MM.1S (cell line): ENCODE measurements at regions not wholly inside any gene's neighbourhood (a gene's known extent, or its start where the extent isn't known, plus 50 kb on each side); places are given as distances from the start of the nearest gene placed in this dataset.

ENCODE experiments used
- DNase-seq: peaks from one replicate; pipeline ENCODE4 v3.0.0-alpha.2; 2015
- H2AFZ ChIP-seq: fragments of 300-600 bp; sonication (generic); 2 replicates; pipeline ENCODE4 v1.6.0; 2016; ENCODE audit warnings: antibody characterized with exemption, low read length
- H3F3A ChIP-seq: fragments of 300-600 bp; sonication (generic); 2 replicates; pipeline ENCODE4 v1.6.1; 2016; ENCODE audit warnings: mild to moderate bottlenecking, antibody characterized with exemption, low read length, moderate library complexity, mixed read lengths; ENCODE audit not compliant: insufficient read depth
- H3K27ac ChIP-seq: fragments of 300-600 bp; sonication (generic); 2 replicates; pipeline ENCODE4 v1.5.1; 2016; ENCODE audit warnings: mild to moderate bottlenecking, low read length
- H3K27me3 ChIP-seq: fragments of 300-600 bp; sonication (generic); replicated peaks from 2 replicates; pipeline ENCODE4 v1.6.0; 2016; ENCODE audit warnings: low read length; ENCODE audit not compliant: insufficient read depth
- H3K36me3 ChIP-seq: fragments of 300-600 bp; sonication (generic); replicated peaks from 2 replicates; pipeline ENCODE4 v1.6.1; 2016; ENCODE audit warnings: mild to moderate bottlenecking, low read length, mixed read lengths; ENCODE audit not compliant: insufficient read depth
- H3K4me1 ChIP-seq: fragments of 300-600 bp; sonication (generic); 2 replicates; pipeline ENCODE4 v1.6.1; 2016; ENCODE audit warnings: low read length, mixed read lengths
- H3K4me2 ChIP-seq: fragments of 300-600 bp; sonication (generic); 2 replicates; pipeline ENCODE4 v1.6.0; 2016; ENCODE audit warnings: low read depth, low read length
- H3K4me3 ChIP-seq: fragments of 300-600 bp; sonication (generic); 2 replicates; pipeline ENCODE4 v1.5.1; 2016; ENCODE audit warnings: low read length, mixed read lengths
- H3K79me2 ChIP-seq: fragments of 300-600 bp; sonication (generic); 2 replicates; pipeline ENCODE4 v1.6.1; 2016; ENCODE audit warnings: mixed run types, low read length, mixed read lengths
- H3K9ac ChIP-seq: fragments of 300-600 bp; sonication (generic); 2 replicates; pipeline ENCODE4 v1.6.1; 2016; ENCODE audit warnings: low read length, mixed read lengths
- H3K9me2 ChIP-seq: fragments of 300-600 bp; sonication (generic); replicated peaks from 2 replicates; pipeline ENCODE4 v1.6.1; 2016; ENCODE audit warnings: mild to moderate bottlenecking, low read length, mixed read lengths; ENCODE audit not compliant: insufficient read depth
- H3K9me3 ChIP-seq: fragments of 300-600 bp; sonication (generic); replicated peaks from 2 replicates; pipeline ENCODE4 v1.6.1; 2016; ENCODE audit warnings: mild to moderate bottlenecking, low read length, mixed read lengths; ENCODE audit not compliant: insufficient read depth
- H4K20me1 ChIP-seq: fragments of 300-600 bp; sonication (generic); 2 replicates; pipeline ENCODE4 v1.6.1; 2016; ENCODE audit warnings: mild to moderate bottlenecking, low read length, moderate library complexity, mixed read lengths; ENCODE audit not compliant: insufficient read depth
- EZH2 ChIP-seq: fragments of 300-600 bp; sonication (generic); optimal IDR thresholded peaks from 2 replicates; pipeline ENCODE3; 2017; ENCODE audit warnings: low read depth, mild to moderate bottlenecking, antibody characterized with exemption, low read length, mixed read lengths
- EZH2phosphoT487 ChIP-seq: fragments of 300-600 bp; sonication (generic); IDR thresholded peaks from 2 replicates; pipeline ENCODE4 v1.6.1; 2018; ENCODE audit warnings: antibody characterized with exemption, low read length
- TF ChIP-seq, protein P1 (sequence below): fragments of 300-600 bp; sonication (generic); IDR thresholded peaks from 2 replicates; pipeline ENCODE4 v1.5.1; 2016; ENCODE audit warnings: antibody characterized with exemption, low read length, mixed read lengths

DNA sequence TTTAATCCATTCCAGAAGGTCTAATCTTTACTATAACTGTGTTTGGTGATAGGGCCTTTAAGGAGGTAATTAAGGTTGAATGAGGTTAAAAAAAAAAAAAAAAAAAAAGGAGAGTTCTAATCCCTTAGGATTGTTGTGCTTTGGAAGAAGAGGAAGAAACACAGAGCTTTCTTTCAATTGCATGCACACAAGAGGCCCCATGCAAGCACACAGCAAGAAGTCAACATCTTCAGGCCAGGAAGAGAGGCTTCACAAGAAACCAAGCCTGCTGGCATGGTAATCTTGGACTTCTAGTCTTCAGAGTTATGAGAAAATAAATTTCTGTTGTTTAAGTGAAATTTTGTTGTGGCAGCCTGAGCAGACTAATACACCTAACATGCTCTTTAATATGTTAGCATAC is 118.6 kb downstream of the NAA11 start:
- Histone ChIP-seq H3K79me2 (no peaks in the 10 kb centered on the region), H3K27me3 (no peaks in the 10 kb centered on the region), H3K9me3 (no peaks in the 10 kb centered on the region), H3K9me2 (no peaks in the 10 kb centered on the region), H3K27ac (no peak overlapping the region), H3F3A (no peaks in the 10 kb centered on the region), H3K9ac (no peak overlapping the region), H4K20me1 (no peaks in the 10 kb centered on the region), H3K4me3 (no peak overlapping the region), H3K4me2 (no peak overlapping the region), H3K36me3 (no peaks in the 10 kb centered on the region), H2AFZ (no peak overlapping the region), H3K4me1 (peaks cover 8% of the 10 kb centered on the region)
- TF ChIP-seq, protein P1, sequence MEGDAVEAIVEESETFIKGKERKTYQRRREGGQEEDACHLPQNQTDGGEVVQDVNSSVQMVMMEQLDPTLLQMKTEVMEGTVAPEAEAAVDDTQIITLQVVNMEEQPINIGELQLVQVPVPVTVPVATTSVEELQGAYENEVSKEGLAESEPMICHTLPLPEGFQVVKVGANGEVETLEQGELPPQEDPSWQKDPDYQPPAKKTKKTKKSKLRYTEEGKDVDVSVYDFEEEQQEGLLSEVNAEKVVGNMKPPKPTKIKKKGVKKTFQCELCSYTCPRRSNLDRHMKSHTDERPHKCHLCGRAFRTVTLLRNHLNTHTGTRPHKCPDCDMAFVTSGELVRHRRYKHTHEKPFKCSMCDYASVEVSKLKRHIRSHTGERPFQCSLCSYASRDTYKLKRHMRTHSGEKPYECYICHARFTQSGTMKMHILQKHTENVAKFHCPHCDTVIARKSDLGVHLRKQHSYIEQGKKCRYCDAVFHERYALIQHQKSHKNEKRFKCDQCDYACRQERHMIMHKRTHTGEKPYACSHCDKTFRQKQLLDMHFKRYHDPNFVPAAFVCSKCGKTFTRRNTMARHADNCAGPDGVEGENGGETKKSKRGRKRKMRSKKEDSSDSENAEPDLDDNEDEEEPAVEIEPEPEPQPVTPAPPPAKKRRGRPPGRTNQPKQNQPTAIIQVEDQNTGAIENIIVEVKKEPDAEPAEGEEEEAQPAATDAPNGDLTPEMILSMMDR, result no peak
- TF ChIP-seq EZH2, result no peak
- TF ChIP-seq EZH2phosphoT487, result no peak
- no peak for DNase-seq

DNA sequence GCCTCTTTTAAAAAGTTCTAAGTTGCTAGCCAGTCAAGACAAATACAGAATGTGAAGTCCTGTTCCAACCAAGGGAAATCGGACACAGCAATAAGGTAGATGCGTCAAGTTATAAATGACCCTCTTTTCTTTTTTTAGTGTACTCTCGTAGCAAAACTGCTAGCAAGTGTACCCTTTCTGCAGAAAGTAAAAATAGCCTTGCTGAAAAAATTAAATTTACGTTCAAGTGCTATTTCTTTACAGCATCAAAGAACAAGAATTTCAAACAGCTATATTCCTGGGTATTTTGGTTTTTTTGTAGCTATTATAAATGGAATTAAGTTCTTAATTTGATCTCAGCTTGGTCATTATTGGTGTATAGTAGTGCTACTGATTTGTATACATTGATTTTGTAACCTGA is 119.2 kb downstream of the NAA11 start:
- H3K9ac ChIP-seq, result no peak overlapping the region
- H2AFZ ChIP-seq, result no peak overlapping the region
- H3K4me3 ChIP-seq, result no peak overlapping the region
- H3K27ac ChIP-seq, result no peak overlapping the region
- no peaks in the 10 kb centered on the region for H3K9me2 ChIP-seq
- H4K20me1 ChIP-seq, result no peaks in the 10 kb centered on the region
- no peak for DNase-seq
- TF ChIP-seq EZH2phosphoT487 (no peak), EZH2 (no peak)
- TF ChIP-seq, protein P1, result no peak
- 0 out of 2 replicates have a peak, but pooled peaks cover 2% of the 10 kb centered on the region for H3K4me1 ChIP-seq
- H3K36me3 ChIP-seq, result no peaks in the 10 kb centered on the region
- H3F3A ChIP-seq, result no peaks in the 10 kb centered on the region
- no peak overlapping the region for H3K4me2 ChIP-seq
- H3K79me2 ChIP-seq, result no peaks in the 10 kb centered on the region
- no peaks in the 10 kb centered on the region for H3K27me3 ChIP-seq
- no peaks in the 10 kb centered on the region for H3K9me3 ChIP-seq

DNA sequence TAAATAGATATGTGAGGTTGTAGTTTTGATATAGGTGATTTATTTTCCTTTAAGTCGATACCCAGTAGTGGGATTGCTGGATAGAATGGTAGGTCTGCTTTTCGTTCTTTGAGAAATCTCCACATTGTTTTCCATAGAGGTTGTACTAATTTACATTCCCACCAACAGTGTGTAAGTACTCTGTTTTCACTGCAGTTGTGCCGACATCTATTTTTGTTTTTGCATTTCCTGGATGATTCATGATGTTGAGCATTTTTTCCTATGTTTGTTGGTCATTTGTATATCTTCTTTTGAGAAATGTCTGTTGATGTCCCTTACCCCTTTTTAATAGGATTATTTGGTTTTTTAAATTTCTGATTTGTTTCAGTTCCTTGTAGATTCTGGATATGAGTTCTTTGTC is 120.7 kb downstream of the NAA11 start:
- no peaks in the 10 kb centered on the region for H3F3A ChIP-seq
- no peak overlapping the region for H3K4me2 ChIP-seq
- no peaks in the 10 kb centered on the region for H3K9me2 ChIP-seq
- H3K27ac ChIP-seq, result no peak overlapping the region
- no peak overlapping the region for H2AFZ ChIP-seq
- no peaks in the 10 kb centered on the region for H3K4me1 ChIP-seq
- H3K9ac ChIP-seq, result no peak overlapping the region
- H4K20me1 ChIP-seq, result no peaks in the 10 kb centered on the region
- DNase-seq, result no peak
- no peaks in the 10 kb centered on the region for H3K27me3 ChIP-seq
- H3K36me3 ChIP-seq, result no peaks in the 10 kb centered on the region
- no peak overlapping the region for H3K4me3 ChIP-seq
- no peaks in the 10 kb centered on the region for H3K79me2 ChIP-seq
- no peaks in the 10 kb centered on the region for H3K9me3 ChIP-seq
- TF ChIP-seq EZH2phosphoT487, result no peak
- TF ChIP-seq EZH2, result no peak
- TF ChIP-seq, protein P1, result no peak
